HG03571 (cell line): ENCODE measurements at regions not wholly inside any gene's neighbourhood (a gene's known extent, or its start where the extent isn't known, plus 50 kb on each side); places are given as distances from the start of the nearest gene placed in this dataset.

ENCODE experiments used
- ATAC-seq: cut with Tn5 transposase; IDR thresholded peaks from one replicate; pipeline ENCODE4 v1.9.1; 2021; ENCODE audit not compliant: unreplicated experiment

- no peak for ATAC-seq
These were observed 144.1 kb upstream of the MGAT5 start for GRCh38 chr2:134109725-134110124.

GRCh38 chr2:134110532-134110931, 143.3 kb upstream of the MGAT5 start:
- ATAC-seq: no peak

- ATAC-seq: no peak
These were observed 136.2 kb upstream of the MGAT5 start for GRCh38 chr2:134117676-134118075.

- peak; percentile 42 for ATAC-seq
These were observed 135.4 kb upstream of the MGAT5 start for GRCh38 chr2:134118279-134119116.

GRCh38 chr2:134119117-134119712, 134.7 kb upstream of the MGAT5 start:
- ATAC-seq: peak; percentile 6

GRCh38 chr2:134119713-134120405, 134.0 kb upstream of the MGAT5 start:
- peak; percentile 49 for ATAC-seq

- no peak for ATAC-seq
These were observed 133.5 kb upstream of the MGAT5 start for GRCh38 chr2:134120406-134120732.

- peak; percentile 34 for ATAC-seq
These were observed 132.9 kb upstream of the MGAT5 start for GRCh38 chr2:134120733-134121630.

GRCh38 chr2:134122610-134123009, 131.3 kb upstream of the MGAT5 start:
- ATAC-seq: no peak

- ATAC-seq: no peak
These were observed 130.5 kb upstream of the MGAT5 start for GRCh38 chr2:134123332-134123731.

GRCh38 chr2:134124047-134124753, 129.7 kb upstream of the MGAT5 start:
- no peak for ATAC-seq

GRCh38 chr2:134127496-134127895, 126.4 kb upstream of the MGAT5 start:
- ATAC-seq: no peak

- no peak for ATAC-seq
These were observed 125.1 kb upstream of the MGAT5 start for GRCh38 chr2:134128746-134129145.

GRCh38 chr2:134129900-134130537, 123.9 kb upstream of the MGAT5 start:
- no peak for ATAC-seq

- ATAC-seq: no peak
These were observed 122.0 kb upstream of the MGAT5 start for GRCh38 chr2:134131681-134132489.

- no peak for ATAC-seq
These were observed 121.4 kb upstream of the MGAT5 start for GRCh38 chr2:134132490-134132857.

- ATAC-seq: no peak
These were observed 120.1 kb upstream of the MGAT5 start for GRCh38 chr2:134133622-134134312.

GRCh38 chr2:134134313-134134706, 119.6 kb upstream of the MGAT5 start:
- ATAC-seq: no peak

- no peak for ATAC-seq
These were observed 119.0 kb upstream of the MGAT5 start for GRCh38 chr2:134134827-134135226.
